Stimulated activated CD4-positive, alpha-beta T cell treated with anti-CD3 and anti-CD28 coated beads, Interleukin-4, amount 100 ng/mL, for 1 hour (primary cell): ENCODE measurements at regions not wholly inside any gene's neighbourhood (a gene's known extent, or its start where the extent isn't known, plus 50 kb on each side); places are given as distances from the start of the nearest gene placed in this dataset.
"Not testable (repeated sequence)": the region's sequence is repeated elsewhere in the genome, so short reads cannot be mapped to it uniquely, and the experiment has no call there.

Source experiments
- DNase-seq: peaks from one replicate; pipeline ENCODE4 v3.0.0-alpha.2; 2020

DNA sequence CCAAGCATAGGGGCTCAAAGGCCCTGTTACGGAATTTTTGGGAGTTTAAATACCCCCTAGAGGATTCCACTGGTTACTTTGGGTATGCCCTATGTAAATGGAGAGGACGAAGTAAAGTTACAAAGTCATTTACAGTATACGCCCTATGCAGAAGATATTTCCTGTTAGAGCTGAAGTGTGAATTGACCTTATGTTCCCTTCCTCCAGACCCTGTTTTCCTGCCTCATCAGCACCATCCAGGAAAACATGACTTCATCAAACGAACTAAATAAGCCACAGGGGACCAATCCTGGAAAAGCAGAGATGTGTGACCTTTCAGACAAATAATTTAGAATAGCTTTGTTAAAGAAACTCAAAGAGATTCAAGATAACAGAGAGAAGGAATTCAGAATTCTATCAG lies 177.4 kb downstream of the SQOR start:
- no peak for DNase-seq

DNA sequence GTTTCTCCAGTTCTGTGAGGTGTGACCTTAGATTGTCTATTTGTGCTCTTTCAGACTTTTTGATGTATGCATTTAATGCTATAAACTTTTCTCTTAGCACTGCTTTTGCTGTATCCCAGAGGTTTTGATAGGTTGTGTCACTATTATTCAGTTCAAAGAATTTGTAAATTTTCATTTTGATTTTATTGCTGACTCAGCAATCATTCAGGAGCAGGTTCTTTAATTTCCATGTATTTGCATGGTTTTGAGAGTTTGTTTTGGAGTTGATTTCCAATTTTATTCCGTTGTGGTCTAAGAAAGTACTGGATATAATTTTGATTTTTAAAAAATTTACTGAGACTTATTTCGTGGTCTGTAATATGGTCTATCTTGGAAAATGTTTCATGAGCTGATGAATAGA lies 182.7 kb downstream of the SQOR start:
- not testable (repeated sequence) for DNase-seq

DNA sequence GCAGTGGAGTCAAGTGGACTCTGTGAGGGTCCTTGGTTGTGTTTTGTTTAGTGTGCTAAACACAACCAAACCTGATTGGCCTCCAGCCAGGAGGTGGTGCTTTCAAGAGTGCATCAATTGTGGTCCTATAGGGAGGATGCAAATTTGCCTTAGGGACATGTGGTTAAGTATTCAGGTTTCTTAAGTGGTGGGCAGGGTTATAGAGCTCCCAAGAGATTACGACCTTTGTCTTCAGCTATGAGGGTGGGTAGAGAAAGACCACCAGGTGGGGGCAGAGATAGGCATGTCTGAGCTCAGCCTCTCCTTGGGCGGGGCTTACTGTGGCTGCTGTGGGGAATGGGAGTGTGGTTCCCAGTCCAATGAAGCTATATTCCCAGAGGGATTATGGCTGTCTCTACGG lies 186.6 kb downstream of the SQOR start:
- no peak for DNase-seq

DNA sequence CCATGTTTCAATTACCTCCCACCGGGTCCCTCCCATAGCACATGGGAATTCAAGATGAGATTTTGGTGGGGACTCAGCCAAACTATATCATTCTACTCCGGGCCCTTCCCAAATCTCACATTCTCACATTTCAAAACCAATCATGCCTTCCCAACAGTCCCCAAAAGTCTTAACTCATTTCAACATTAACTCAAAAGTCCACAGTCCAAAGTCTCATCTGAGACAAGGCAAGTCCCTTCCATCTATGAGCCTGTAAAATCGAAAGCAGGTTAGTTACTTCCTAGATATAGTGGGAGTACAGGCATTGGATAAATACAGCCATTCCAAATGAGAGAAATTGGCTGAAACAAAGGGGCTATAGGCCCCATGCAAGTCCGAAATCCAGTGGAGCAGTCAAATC lies 188.1 kb downstream of the SQOR start:
- not testable (repeated sequence) for DNase-seq

DNA sequence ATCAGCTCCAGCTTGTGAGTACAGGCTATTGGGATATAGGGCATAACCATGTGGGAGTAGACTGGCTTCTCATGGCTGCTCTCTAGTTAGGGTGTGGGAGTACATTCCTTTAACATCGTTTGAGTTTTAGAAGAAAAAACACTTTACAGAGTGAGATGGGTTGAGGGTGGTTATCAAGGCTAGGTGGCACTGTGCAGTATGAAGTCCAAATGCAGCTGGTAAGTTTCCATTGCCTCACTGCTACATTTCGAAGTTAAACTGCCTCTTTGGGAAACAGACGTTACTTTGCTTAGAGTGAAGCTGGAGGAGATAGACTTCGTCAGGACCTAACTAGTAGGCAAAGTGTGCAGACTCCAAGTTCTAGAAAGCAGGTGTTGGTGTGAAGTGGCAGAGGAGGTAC lies 192.4 kb downstream of the SQOR start:
- DNase-seq = no peak

DNA sequence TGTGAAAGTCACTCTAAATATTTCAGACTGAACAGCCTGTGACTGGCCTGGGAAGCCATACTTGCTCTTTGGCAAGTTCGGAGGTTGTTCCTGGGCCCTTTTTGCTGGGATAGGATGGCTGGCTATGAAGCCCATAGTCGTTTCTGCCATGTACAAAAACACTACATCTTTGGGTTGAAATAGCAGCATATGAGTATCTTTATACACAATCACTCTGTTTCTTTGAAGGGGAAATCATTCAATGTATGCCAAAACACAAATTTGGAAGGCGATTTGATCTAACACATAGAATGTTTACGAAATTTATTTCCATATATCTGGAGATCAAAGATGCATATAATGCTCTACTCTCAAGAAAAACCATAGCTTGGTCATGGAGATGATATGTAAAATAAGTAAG lies 192.9 kb downstream of the SQOR start:
- DNase-seq = no peak

DNA sequence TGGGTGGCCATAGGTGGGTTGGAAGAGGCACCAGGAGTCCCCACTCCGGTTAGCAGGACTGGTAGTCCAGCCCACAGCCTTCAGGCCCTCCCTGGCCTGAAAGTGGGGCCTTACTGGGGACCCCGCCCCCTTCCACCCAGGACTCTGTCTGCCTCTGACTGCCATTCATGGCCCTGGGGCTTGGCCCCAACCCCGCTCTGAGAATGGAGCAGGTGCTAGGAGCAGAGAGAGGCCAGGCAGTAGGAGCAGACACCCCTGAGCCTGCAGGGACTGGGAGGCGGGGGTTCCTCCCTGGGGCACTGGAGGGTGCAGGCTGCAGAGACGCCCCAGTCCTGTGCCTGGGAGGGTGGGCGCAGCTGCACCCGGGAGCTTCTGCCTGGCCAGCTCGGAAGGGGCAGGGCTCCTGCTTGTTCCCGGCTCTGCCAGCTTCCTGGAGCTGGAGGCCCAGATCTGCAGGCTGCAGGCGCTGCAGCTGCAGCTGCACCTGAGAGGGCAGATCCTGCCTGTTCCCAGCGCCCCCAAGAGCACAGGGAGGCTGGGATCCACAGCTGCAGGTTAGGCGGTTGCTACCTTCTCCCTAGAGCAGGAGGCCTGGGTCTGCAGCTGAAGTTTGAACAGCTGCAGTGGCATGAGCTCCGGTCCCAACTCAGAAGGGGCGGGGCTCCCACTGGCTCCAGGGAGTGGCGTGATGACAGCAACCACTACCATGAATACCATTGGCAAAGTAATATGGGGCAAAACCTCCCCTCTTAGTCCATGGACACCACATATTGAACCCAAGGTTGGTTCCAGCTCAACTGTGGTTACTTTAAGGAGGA lies 194.7 kb downstream of the SQOR start:
- DNase-seq = no peak

DNA sequence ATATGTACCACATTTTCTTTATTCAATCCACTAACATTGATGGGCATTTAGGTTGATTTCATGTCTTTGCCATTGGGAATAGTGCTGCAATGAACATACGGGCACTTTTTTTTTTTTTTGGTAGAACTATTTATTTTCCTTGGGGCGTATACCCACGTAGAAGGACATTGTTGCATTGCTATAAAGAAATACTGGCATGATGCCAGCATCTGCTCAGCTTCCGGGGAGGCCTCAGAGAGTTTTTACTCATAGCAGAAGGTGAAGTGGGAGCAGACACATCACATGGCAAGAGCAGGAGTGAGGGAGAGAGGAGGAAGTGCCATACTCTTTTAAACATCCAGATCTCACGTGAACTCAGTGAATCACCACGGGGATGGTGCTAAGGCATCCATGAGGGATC lies 197.0 kb downstream of the SQOR start:
- no peak for DNase-seq

DNA sequence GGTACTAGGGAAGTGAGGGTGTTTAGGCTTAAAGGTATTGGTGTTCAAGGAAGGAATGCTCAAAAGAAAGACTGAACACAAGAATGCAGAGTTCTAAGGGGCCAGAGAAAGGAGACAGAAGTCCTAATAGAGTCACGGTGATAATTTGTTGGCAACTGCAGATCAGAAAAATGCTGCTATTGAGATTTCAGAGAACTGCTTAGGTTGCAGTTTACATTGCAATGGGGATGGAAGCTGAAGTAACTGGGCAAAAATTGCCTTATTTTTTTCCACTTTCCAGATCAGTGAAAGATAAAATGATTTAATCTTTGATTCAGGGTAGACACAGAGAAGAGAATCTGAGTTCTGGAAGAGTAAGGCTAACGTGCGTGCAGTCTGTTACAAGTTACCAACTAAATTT lies 199.8 kb downstream of the SQOR start:
- DNase-seq = no peak

DNA sequence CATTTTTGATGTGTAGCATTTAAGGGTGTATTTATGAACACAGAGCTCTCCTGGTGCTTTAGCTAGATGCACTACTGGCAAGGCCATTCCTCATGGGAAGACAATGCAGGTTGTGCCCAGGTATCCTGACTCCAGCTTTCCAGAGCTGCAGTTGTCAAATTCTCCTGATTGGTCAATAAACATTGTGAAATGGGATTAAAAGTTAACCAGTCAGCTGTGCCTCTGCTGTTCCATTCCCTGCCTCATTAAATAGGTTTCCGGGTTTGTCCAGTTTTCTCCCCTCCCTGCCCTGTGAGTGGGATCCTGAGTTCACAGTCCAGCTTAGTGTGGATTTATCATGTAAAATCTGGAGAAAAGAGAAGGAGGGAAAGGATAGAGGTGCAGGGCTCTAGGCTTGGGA lies 207.3 kb downstream of the SQOR start:
- no peak for DNase-seq

DNA sequence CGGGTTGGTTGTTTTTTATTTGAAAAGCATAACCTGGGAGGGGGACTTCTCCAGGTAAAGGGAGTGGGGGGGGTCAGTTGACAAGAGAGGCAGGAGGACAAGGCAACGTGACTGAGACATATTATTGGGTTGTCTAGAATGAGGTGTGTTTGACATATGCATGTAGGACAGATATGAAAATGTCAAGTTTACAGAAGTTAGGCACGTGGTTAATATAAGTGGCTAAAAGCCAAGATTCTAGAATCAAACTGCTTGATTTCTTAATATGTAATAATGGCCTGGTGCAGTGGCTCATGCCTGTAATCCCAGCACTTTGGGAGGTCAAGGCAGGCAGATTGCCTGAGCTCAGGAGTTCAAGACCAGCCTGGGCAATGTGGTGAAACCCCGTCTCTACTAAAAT lies 212.8 kb downstream of the SQOR start:
- DNase-seq = no peak

DNA sequence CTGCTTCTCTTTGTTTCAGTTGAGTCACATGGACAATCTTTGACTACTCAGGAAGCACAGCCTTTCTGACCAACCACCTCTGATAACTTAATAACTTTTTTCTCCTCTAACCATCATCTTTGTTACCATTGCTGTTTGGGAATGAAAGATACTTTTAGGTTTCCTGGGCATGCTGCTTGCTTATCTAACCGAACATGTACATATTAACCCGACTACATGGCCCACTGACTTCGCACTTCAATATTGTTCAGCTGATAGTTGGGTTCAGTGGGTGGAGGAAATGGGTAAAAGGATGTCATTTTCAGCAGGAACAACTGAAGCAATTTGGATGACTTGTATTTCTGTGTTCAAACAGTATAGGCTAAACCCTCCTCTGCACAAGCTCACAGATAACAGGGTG lies 214.3 kb downstream of the SQOR start:
- no peak for DNase-seq

DNA sequence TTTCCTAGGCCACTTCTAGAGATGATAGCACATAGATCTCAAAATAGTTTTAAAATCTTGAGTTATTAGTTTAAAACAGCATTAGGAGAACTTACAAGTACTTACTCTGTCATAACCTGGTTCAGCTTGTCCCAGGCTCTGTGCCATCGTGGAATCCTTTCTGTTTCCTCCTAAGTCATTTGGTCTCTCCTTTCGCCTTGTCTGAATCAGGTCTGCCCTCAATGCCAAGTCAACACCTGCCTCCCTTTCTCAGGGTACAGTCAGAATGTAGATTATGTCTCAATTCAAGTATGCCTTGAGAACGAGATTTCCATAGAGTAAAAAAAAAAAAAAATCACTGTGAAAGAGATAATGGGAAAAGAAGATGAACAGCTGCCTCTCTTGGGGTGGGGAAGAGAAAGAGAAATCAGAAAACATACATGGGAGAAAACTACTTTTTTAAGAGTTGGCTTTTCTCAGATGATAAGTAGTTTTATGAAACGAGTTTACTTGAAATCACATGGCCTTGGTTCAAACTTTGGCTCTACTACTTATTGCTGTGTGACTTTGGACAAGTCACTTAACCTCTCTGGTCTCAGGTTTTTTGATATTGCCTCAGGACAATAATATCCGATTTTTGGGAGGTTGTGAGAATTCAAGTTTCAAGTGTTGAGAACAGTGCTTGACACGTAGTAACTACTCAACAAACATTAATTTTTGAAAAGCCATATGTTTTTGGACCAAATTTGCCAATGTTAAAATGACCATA lies 219.8 kb downstream of the SQOR start:
- no peak for DNase-seq

DNA sequence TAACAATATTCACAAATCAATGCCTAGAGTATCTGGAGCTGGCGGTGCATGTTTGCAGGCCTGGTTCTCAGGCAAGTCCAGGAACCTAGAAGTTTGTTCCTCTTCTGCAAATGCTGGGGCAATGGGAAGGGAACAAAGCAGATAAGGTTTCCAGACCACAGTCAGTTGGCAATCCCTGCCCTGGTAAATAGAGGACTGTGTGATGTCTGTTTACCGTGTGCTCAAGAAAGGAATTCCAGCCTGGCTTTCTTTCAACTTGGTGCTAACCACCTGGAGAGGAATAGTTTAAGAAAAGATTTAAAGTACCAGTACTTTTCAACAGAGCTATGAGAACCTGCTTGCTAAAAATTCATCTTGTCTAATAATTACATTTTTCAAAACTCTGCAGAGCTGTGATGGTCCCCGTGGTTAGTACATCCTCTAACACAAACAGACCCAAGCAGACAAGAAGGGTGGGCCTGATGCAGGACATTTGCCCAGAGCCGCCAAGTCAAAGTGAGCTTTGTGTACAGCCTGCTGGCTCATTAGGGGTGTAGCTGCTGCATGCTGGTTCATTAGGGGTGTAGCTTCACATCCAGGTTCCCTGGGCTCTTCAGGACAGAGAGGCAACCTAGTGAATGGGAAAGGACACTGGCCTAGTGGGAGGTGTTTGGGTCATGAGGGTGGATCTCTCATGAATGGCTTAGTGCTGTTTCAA lies 220.5 kb downstream of the SQOR start:
- DNase-seq = no peak

DNA sequence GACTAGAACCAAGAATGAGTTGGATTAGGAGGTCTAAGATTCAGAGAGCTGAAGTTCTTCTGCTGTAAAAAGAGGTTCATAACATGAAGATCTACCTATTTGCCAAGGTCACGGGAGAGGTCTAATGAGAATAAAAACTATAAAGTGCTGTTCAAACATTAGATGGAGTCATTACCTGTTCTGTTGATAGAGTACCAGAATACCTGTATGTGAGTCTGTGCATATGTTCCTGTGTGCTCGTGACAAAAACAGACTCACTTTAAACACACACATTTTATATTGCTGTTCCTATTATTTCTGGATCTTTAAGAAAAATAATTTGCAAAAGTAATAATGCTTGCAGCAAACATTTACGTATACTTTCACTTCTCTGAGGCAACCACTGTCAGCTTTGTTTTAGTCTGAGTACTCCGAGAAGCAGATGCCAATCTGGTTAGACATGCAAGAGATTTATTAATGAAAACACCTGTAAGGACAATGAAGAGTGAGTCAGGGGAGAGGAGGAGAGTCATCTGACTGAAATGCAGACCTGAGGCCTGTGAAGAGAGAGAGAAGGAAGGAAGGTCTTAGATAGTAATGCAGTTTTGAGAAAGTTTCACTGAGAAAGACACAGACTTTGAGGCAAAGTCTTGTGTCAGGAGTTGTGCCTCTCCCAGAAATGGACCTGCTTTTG lies 221.2 kb downstream of the SQOR start:
- no peak for DNase-seq

DNA sequence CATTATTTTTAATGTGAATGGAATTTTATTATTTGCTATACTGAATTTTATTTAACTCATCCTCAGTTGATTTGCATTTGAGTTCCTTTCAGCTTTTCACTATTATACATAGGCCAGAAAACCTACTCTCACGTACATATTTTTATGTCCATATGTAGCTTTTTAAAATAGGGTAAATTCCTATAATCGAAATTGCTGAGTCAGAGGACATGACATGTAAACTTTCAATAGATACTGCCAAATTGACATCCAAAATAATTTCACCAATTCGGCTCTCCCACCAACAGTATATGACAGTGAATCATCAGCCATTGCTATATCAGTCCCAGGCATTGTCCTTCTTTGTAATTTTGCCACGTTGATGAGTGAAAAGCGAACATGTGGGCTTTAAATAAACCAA lies 222.5 kb downstream of the SQOR start:
- no peak for DNase-seq

DNA sequence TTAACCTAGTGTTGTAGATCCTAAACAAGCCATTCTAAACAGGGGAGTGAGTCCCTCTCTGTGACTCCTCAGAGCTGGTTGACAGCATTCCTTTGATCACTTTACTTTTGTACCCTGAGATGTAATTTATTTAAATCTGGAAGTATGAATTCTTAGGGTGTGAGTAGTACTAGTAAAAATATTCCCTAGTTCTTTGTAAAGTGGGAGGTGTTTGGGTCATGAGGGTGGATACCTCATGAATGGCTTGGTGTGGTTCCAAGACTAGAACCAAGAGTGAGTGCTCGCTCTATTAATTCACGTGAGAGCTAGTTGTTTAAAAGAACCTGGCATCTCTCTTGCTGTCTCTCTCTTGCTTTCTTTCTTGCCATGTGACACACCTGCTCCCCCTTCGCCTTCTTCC lies 223.7 kb downstream of the SQOR start:
- DNase-seq = no peak

DNA sequence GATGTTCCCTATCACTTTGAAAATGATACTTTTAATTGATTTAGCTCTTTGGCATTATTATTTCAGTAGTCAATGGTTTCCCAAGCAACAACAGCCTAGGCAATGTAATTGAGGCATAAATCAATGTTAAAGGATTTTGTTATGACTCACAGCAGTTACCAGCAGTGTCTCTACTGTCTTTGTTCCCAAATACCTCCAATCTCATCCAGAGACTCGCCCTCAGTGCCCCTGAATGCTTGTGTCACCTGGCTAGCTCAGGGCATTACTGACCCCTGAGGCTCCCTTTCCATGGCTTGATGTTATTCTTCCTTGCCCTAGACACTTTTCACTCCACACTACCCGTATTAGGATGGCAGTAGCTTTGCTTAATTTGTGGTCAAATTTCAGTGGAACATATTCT lies 227.2 kb downstream of the SQOR start:
- DNase-seq = no peak

DNA sequence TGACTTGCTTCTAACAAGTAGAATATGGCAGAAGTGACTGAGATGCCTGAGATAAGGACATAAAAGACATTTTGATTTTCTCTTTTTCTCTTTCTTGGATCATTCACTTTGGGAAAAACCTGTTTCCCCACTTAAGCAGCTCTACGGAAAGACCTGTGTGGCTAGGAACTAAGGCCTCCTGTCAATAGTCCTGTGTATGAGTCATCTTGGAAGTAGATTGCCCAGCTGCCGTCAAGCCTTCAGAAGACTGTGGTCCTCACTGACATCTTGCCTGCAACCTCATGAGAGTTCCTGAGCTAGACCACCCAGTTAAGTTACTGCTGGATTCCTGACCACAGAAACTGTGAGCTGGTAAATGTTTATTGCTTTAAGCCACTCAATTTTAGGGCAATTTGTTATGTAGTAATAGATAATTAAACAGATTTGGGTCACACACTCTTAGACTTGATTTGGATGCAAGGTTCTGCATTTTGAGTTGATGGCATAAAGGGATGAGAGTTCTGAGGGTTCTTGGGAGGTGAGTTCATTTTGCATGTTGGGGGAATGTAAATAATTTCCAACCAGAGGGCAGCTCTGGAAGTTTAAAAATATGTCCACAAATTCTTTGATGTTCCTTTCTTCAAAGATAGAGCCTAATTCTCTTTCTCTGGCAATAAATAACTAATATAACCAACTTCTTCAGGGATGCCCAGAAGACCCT lies 229.2 kb downstream of the SQOR start:
- DNase-seq = no peak

DNA sequence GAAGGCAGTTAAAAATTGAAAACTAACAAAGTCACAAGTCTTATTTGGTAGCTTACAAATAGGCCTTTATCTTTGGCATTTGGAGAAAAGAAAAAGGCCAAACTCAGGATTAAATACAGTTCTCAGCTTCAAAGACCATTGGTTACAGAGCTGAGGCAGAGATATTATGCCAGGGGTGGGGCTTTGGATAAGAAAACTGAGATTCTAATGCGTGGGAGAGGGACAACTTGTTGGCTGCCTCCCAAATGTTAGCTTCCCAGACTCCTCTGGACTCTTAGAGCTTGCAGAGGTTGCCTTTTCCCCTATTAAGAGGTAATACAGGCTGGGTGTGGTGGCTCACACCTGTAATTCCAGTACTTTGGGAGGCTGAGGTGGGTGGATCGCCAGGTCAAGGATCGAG lies 231.8 kb downstream of the SQOR start:
- DNase-seq = no peak

DNA sequence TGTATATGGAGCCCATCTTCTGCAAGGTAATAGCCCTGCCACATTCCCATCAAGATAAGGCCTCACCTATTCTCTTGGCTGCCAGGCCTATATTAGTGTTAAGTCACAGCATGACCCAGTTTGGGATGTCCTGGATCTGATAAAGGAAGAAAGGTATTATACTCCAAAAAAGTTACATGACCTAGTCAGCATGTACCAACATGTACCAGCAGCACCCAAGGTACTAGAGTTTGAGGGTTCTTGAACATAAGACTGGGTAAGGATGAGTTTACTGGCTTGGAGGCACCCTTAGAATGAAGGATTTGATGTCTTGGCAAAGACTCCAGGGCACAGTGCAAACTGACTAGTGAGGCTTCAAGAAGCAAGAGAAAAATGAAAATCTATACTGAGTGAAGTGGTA lies 232.5 kb downstream of the SQOR start:
- no peak for DNase-seq

DNA sequence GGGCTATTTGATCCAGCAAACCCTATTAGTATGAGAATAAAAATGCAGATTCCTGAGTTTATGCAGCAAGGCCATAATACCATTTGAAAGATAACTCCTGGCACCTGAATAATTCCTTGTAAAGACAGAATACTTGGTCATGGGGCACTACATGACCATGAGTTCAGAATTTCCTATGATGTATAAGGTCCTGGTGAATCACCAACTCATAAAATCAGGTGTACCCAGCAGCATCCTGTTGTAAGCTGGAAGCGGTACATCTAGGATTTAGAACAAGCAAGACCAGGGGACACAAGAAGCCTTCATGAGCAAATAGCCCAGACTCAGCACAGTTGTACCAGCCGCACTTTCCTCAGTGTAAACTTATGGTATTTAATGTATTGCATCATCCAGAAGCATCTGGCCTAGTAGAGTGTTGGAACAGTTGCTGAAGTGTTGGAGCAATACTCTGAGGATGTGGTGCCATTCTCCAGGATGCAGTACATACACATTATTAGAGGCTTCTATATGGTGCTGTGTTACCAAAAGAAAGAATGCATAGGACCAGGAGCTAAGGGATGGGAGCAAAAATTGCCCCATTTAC lies 233.4 kb downstream of the SQOR start:
- DNase-seq = no peak
